Uterus (tissue), 3 donors: ENCODE measurements at regions not wholly inside any gene's neighbourhood (a gene's known extent, or its start where the extent isn't known, plus 50 kb on each side); places are given as distances from the start of the nearest gene placed in this dataset.

Experiments
- DNase-seq, 2 donors: peaks; one replicate each; pipeline ENCODE4 v3.0.0-alpha.2; 2019 to 2020
- H3K27ac ChIP-seq, 2 donors: fragments of 200-600 bp; sonication (generic); 1 replicate in 1 of 2; 2 replicates in 1 of 2; pipeline ENCODE4 v1.5.1; 2016 to 2018
- H3K27me3 ChIP-seq, 2 donors: fragments of 200-600 bp; sonication (generic); one replicate each; pipeline ENCODE4 v1.5.1; 2018 to 2019; ENCODE audit warnings: control low read depth in 1 of 2
- H3K36me3 ChIP-seq, 2 donors: fragments of 200-600 bp; sonication (generic); one replicate each; pipeline ENCODE4 v1.5.1; 2019; ENCODE audit warnings: control low read depth in 1 of 2
- H3K4me1 ChIP-seq, 2 donors: fragments of 200-600 bp; sonication (generic); one replicate each; pipeline ENCODE4 v1.5.1; 2018 to 2019; ENCODE audit warnings: control low read depth in 1 of 2
- H3K4me3 ChIP-seq, 2 donors: fragments of 200-600 bp; sonication (generic); 1 replicate in 1 of 2; 2 replicates in 1 of 2; pipeline ENCODE4 v1.5.1; 2018 to 2019; ENCODE audit warnings: mild to moderate bottlenecking in 1 of 2
- H3K9me3 ChIP-seq, 2 donors: fragments of 200-600 bp; sonication (generic); one replicate each; pipeline ENCODE4 v1.5.1; 2019; ENCODE audit warnings: control low read depth in 1 of 2
- CTCF ChIP-seq, 4 experiments: fragments of 200-600 bp in 2 of 4; fragments of 450-650 bp in 2 of 4; sonication (generic) in 2 of 4; IDR thresholded peaks; one replicate each; pipeline ENCODE4 v1.5.1; 2016 to 2019; ENCODE audit warnings: antibody characterized with exemption in 4 of 4, mild to moderate bottlenecking in 2 of 4, moderate library complexity in 1 of 4
- POLR2A ChIP-seq, 2 donors: fragments of 450-650 bp; IDR thresholded peaks; one replicate each; pipeline ENCODE4 v1.6.1; 2016; ENCODE audit warnings: antibody characterized with exemption in 2 of 2, mild to moderate bottlenecking in 1 of 2, moderate library complexity in 1 of 2
- intact Hi-C: fragments of 100-400 bp; cut with DNase I; formaldehyde crosslinking; loops from one replicate; pipeline ENCODE4 v1.15.1; 2023; ENCODE audit warnings: low total_unique reads
- donor health status: DM: yes; HTN: yes; CAD: no.

DNA sequence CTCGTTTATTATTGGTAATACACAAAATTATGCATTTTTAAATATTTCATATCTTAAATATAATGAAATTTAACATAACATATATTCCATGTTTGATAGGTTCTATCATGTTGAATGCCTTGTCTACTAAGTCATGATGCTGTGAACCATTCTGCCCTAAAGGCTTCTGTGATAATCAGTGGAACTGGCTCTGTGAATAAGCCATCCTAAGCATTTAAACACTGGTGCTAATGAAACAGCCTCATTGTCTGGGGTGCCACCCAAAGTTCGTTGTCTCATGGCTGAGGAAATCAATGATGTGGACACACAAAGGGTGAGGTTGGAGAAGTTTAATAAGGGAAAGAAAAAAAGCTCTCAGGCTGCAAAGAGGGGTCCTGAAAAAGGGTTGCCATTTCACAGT lies 264.7 kb upstream of the ZRANB2 start:
- Histone ChIP-seq H3K4me3 (no peak overlapping the region), H3K9me3 (no peaks in the 10 kb centered on the region), H3K36me3 (no peaks in the 10 kb centered on the region), H3K27ac (no peak overlapping the region), H3K4me1 (no peaks in the 10 kb centered on the region), H3K27me3 (no peaks in the 10 kb centered on the region)
- intact Hi-C loops, result no loop called here
- DNase-seq, result no peak
- no peak for TF ChIP-seq POLR2A (IDR thresholded peaks at IDR 0.05)

DNA sequence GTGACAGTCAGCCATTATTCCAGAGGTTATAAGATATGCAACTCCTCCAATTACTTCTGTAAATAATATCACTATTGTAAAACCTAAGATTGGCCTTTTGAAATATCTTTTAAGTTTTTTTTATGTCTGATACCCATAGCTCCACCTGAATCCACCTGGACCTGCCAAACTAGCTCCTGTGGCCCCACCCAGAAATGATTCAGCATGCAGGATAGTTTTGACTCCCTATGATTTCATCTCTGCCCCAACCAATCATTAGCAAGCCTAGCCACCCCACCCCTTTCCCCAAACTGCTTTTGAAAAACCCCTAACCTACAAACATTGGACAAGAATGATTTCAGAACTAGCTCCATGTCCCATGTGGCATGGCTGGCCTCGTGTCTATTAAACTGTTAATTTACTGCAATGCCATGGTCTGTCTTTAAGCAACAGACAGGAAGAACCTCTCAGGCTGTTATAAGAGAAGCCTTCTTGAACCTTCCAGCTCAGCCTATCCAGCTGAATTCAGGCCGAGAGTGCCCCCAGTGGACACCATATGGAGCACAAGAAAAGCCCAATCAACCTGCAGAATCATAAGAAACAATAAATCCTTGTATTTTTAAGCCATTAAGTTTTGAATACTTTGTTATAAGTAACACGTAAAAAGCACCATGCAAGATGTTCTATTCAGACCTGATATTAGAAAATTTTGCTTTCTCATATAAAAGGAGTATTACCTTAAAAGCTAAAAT lies 263.0 kb upstream of the ZRANB2 start:
- intact Hi-C loops, result no loop called here
- Histone ChIP-seq H3K36me3 (no peaks in the 10 kb centered on the region), H3K27me3 (no peaks in the 10 kb centered on the region), H3K27ac (no peak overlapping the region), H3K9me3 (no peaks in the 10 kb centered on the region), H3K4me3 (no peak overlapping the region), H3K4me1 (no peaks in the 10 kb centered on the region)
- TF ChIP-seq POLR2A (IDR thresholded peaks at IDR 0.05), result no peak
- TF ChIP-seq CTCF (IDR thresholded peaks at IDR 0.05), result no peak
- no peak for DNase-seq

GRCh38 chr1:71339238-71339637 lies 258.4 kb upstream of the ZRANB2 start:
- no peaks in the 10 kb centered on the region for H3K36me3 ChIP-seq
- DNase-seq, result no peak
- no peak overlapping the region for H3K27ac ChIP-seq
- intact Hi-C loops, result no loop called here
- no peak overlapping the region for H3K4me3 ChIP-seq
- TF ChIP-seq CTCF (IDR thresholded peaks at IDR 0.05) (no peak), POLR2A (IDR thresholded peaks at IDR 0.05) (no peak)
- H3K4me1 ChIP-seq, result no peaks in the 10 kb centered on the region
- no peaks in the 10 kb centered on the region for H3K27me3 ChIP-seq
- no peaks in the 10 kb centered on the region for H3K9me3 ChIP-seq

GRCh38 chr1:71330991-71331390 lies 250.2 kb upstream of the ZRANB2 start:
- intact Hi-C loops, result no loop called here
- TF ChIP-seq CTCF (IDR thresholded peaks at IDR 0.05), result no peak
- TF ChIP-seq POLR2A (IDR thresholded peaks at IDR 0.05), result no peak

DNA sequence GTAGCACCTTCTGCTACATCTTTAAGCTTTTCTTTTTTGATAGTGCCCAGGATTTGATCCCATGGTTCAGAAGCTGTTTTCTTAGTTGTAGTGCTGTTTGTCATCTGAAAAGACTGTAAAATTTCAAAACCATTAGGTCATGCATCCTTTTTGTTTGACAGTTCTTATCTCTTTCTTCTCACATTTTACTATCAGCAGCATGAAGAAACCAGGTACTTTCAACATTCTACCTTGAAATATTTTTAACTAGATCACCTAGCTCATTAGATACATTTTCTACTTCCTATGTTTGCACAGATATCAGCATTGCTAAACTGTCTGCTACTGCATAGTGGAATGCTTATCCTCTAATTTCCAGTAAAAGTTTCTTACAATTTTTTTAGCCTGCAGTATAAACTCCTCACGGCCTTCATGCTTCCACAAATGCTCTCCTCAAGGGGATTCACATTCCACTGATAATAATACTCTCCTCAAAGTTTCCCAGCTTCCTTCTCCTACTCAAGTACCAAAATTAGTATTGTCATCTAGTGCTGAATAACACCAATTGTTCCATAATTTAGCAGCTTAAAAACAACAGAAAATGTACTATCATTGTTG lies 243.9 kb upstream of the ZRANB2 start:
- Histone ChIP-seq H3K27me3 (no peaks in the 10 kb centered on the region), H3K9me3 (no peaks in the 10 kb centered on the region), H3K36me3 (no peaks in the 10 kb centered on the region), H3K27ac (no peak overlapping the region), H3K4me3 (no peak overlapping the region), H3K4me1 (no peaks in the 10 kb centered on the region)
- no peak for DNase-seq
- no peak for TF ChIP-seq POLR2A (IDR thresholded peaks at IDR 0.05)
- no peak for TF ChIP-seq CTCF (IDR thresholded peaks at IDR 0.05)
- intact Hi-C loops, result no loop called here

More at GRCh38 chr1:71330991-71331390, 250.2 kb upstream of the ZRANB2 start:
- Histone ChIP-seq H3K36me3 (no peaks in the 10 kb centered on the region), H3K27ac (no peak overlapping the region), H3K4me3 (no peak overlapping the region), H3K27me3 (no peaks in the 10 kb centered on the region), H3K9me3 (no peaks in the 10 kb centered on the region), H3K4me1 (no peaks in the 10 kb centered on the region)
- DNase-seq, result no peak
